ENCODE measurements at regions not wholly inside any gene's neighbourhood (a gene's known extent, or its start where the extent isn't known, plus 50 kb on each side); places are given as distances from the start of the nearest gene placed in this dataset.

DNA sequence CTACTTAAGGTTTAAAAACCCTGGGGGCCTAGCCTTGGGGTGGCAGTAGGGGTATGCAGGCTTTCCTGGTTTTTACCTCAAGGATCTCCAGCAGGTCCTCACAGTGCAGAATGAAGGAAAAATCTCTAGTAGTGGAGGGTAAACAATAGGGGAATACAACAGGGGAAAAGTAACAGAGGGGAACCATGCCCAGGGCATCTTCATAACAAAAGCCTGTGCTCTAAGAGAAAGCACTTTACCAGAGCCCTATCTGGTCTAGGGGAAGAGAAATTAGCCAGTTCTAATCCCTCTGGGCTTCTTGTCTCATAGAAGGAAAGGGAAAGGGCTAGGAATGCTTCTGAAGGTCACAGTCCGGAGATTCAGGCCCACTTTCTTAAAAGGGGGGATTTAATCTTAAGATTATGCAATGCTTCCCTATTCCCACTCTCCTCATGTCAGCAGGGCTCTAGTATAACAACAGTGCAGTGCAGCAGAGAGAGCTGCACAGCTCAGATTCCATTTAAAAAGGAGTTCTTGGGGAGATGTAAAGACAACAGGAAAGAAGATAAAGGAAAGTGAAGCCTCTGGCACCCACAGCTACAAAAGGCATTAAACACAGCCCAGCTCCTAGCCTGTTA is 149.0 kb upstream of the CYP1B1 start:
- no peak for TF ChIP-seq POLR2AphosphoS5 (IDR thresholded peaks at IDR 0.05; ENCODE audit: low read depth)
- TF ChIP-seq, protein P1, sequence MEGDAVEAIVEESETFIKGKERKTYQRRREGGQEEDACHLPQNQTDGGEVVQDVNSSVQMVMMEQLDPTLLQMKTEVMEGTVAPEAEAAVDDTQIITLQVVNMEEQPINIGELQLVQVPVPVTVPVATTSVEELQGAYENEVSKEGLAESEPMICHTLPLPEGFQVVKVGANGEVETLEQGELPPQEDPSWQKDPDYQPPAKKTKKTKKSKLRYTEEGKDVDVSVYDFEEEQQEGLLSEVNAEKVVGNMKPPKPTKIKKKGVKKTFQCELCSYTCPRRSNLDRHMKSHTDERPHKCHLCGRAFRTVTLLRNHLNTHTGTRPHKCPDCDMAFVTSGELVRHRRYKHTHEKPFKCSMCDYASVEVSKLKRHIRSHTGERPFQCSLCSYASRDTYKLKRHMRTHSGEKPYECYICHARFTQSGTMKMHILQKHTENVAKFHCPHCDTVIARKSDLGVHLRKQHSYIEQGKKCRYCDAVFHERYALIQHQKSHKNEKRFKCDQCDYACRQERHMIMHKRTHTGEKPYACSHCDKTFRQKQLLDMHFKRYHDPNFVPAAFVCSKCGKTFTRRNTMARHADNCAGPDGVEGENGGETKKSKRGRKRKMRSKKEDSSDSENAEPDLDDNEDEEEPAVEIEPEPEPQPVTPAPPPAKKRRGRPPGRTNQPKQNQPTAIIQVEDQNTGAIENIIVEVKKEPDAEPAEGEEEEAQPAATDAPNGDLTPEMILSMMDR (conservative IDR thresholded peaks at IDR 0.05; ENCODE audit: low read depth in 2 of 2), result no peak; a peak in 1 of 4 replicates
- TF ChIP-seq NANOG (IDR thresholded peaks at IDR 0.05; ENCODE audit: borderline replicate concordance), result no peak
- no peak for TF ChIP-seq EZH2phosphoT487 (IDR thresholded peaks at IDR 0.05; ENCODE audit: unreplicated experiment)
- TF ChIP-seq, protein P2, sequence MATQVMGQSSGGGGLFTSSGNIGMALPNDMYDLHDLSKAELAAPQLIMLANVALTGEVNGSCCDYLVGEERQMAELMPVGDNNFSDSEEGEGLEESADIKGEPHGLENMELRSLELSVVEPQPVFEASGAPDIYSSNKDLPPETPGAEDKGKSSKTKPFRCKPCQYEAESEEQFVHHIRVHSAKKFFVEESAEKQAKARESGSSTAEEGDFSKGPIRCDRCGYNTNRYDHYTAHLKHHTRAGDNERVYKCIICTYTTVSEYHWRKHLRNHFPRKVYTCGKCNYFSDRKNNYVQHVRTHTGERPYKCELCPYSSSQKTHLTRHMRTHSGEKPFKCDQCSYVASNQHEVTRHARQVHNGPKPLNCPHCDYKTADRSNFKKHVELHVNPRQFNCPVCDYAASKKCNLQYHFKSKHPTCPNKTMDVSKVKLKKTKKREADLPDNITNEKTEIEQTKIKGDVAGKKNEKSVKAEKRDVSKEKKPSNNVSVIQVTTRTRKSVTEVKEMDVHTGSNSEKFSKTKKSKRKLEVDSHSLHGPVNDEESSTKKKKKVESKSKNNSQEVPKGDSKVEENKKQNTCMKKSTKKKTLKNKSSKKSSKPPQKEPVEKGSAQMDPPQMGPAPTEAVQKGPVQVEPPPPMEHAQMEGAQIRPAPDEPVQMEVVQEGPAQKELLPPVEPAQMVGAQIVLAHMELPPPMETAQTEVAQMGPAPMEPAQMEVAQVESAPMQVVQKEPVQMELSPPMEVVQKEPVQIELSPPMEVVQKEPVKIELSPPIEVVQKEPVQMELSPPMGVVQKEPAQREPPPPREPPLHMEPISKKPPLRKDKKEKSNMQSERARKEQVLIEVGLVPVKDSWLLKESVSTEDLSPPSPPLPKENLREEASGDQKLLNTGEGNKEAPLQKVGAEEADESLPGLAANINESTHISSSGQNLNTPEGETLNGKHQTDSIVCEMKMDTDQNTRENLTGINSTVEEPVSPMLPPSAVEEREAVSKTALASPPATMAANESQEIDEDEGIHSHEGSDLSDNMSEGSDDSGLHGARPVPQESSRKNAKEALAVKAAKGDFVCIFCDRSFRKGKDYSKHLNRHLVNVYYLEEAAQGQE (IDR thresholded peaks at IDR 0.05; ENCODE audit: unreplicated experiment), result no peak
- TF ChIP-seq ZNF114 (CRISPR knock-in tag; IDR thresholded peaks at IDR 0.05), result 0 out of 2 replicates have a peak, but pooled peaks have one; percentile 12

Measured in GM23338 (cell line).